OCI-LY7 (cell line): ENCODE measurements at regions not wholly inside any gene's neighbourhood (a gene's known extent, or its start where the extent isn't known, plus 50 kb on each side); places are given as distances from the start of the nearest gene placed in this dataset.

Experiments used
- BruUV-seq: library from RNA; stranded (reverse); fragments of 400-500 nt; replicated peaks from 2 replicates; lab custom pipeline; 2021; lab: Mats Ljungman, UMichigan
- CTCF ChIA-PET: fragments of 300-600 bp; sonication (Branson Sonifier 250); formaldehyde crosslinking; loops from one replicate; lab custom pipeline; 2022; ENCODE audit warnings: antibody characterized with exemption; ENCODE audit not compliant: unreplicated experiment; lab: Charles Lee
- POLR2A ChIA-PET: fragments of 300-600 bp; sonication (Branson Sonifier 250); formaldehyde crosslinking; loops from one replicate; lab custom pipeline; 2022; ENCODE audit warnings: antibody characterized with exemption; lab: Charles Lee
- DNase-seq: peaks from one replicate; pipeline ENCODE4 v3.0.0-alpha.2; 2015; ENCODE audit warnings: low spot score
- H2AFZ ChIP-seq: fragments of 200-600 bp; sonication (generic), shearing (Covaris generic); 2 replicates; pipeline ENCODE4 v1.6.1; 2014; ENCODE audit warnings: mild to moderate bottlenecking, antibody characterized with exemption, low read length, moderate library complexity
- H3K27ac ChIP-seq: fragments of 200-600 bp; sonication (generic); 2 replicates; pipeline ENCODE4 v1.5.1; 2014; ENCODE audit warnings: mixed run types, low read depth, mild to moderate bottlenecking, moderate library complexity, low read length, inconsistent platforms; ENCODE audit not compliant: poor library complexity, severe bottlenecking
- H3K36me3 ChIP-seq: fragments of 200-600 bp; sonication (generic); 2 replicates; pipeline ENCODE4 v1.6.1; 2014; ENCODE audit warnings: mild to moderate bottlenecking, antibody characterized with exemption, low read length, moderate library complexity, mixed read lengths; ENCODE audit not compliant: insufficient read depth
- H3K4me1 ChIP-seq: fragments of 200-600 bp; sonication (generic); 2 replicates; pipeline ENCODE4 v1.5.1; 2014; ENCODE audit warnings: mild to moderate bottlenecking, low read length; ENCODE audit not compliant: insufficient read depth, poor library complexity, severe bottlenecking
- H3K4me2 ChIP-seq: fragments of 200-600 bp; sonication (generic); 2 replicates; pipeline ENCODE4 v1.6.1; 2014; ENCODE audit warnings: mild to moderate bottlenecking, low read length
- H3K4me3 ChIP-seq: fragments of 200-600 bp; sonication (generic); 2 replicates; pipeline ENCODE4 v1.5.1; 2014; ENCODE audit warnings: mild to moderate bottlenecking, low read depth, low read length; ENCODE audit not compliant: poor library complexity, severe bottlenecking
- H3K79me2 ChIP-seq: fragments of 200-600 bp; sonication (generic); 2 replicates; pipeline ENCODE4 v1.6.1; 2016; ENCODE audit warnings: low read depth, mild to moderate bottlenecking, low read length, moderate library complexity, mixed read lengths; ENCODE audit not compliant: insufficient read depth
- H3K9me2 ChIP-seq: fragments of 200-600 bp; sonication (generic); 2 replicates; pipeline ENCODE4 v1.6.1; 2016; ENCODE audit warnings: mild to moderate bottlenecking, low read length, mixed read lengths; ENCODE audit not compliant: insufficient read depth
- H3K9me3 ChIP-seq: fragments of 200-600 bp; sonication (generic); 2 replicates; pipeline ENCODE4 v1.6.1; 2014; ENCODE audit warnings: mild to moderate bottlenecking, mixed run types, low read length, mixed read lengths
- H4K20me1 ChIP-seq: fragments of 200-600 bp; sonication (generic); 2 replicates; pipeline ENCODE4 v1.6.1; 2014; ENCODE audit warnings: mild to moderate bottlenecking, antibody characterized with exemption, low read length, moderate library complexity, mixed read lengths; ENCODE audit not compliant: insufficient read depth
- CTCF ChIP-seq: fragments of 200-600 bp; sonication (generic); conservative IDR thresholded peaks from 2 replicates; pipeline ENCODE4 v1.5.1; 2014; ENCODE audit warnings: mild to moderate bottlenecking, antibody characterized with exemption, low read length, moderate library complexity, mixed read lengths
- EZH2phosphoT487 ChIP-seq: fragments of 200-600 bp; sonication (generic); IDR thresholded peaks from 2 replicates; pipeline ENCODE4 v1.6.1; 2018; ENCODE audit warnings: low read depth, borderline replicate concordance, mild to moderate bottlenecking, mixed run types, antibody characterized with exemption, low read length, moderate library complexity, mixed read lengths
- intact Hi-C: fragments of 100-400 bp; cut with micrococcal nuclease; formaldehyde crosslinking; loops from one replicate; pipeline ENCODE4 v1.10.0; 2022; ENCODE audit not compliant: unreplicated experiment

- intact Hi-C loops = no loop called here
- no peak overlapping the region for H2AFZ ChIP-seq
- no peaks in the 10 kb centered on the region for H3K79me2 ChIP-seq
- ChIA-PET CTCF (no interaction called here), POLR2A (interaction anchor here (0.6 to 0.7 kb wide), 3 partner anchors 22 to 1916 kb away, joined by 3 to 5 read pairs (median 3); no protein-coding TSS in a partner anchor)
- no peak overlapping the region for H3K27ac ChIP-seq
- H3K4me3 ChIP-seq = no peak overlapping the region
- no peaks in the 10 kb centered on the region for H3K9me3 ChIP-seq
- no TSS peak for BruUV-seq
- DNase-seq = no peak
- no peaks in the 10 kb centered on the region for H3K36me3 ChIP-seq
- no peak overlapping the region for H3K4me2 ChIP-seq
- TF ChIP-seq CTCF = no peak
- TF ChIP-seq EZH2phosphoT487 = no peak
- no peaks in the 10 kb centered on the region for H4K20me1 ChIP-seq
- H3K9me2 ChIP-seq = no peaks in the 10 kb centered on the region
- H3K4me1 ChIP-seq = no peaks in the 10 kb centered on the region
These were observed 1034.1 kb downstream of the MCTP2 start for GRCh38 chr15:95265419-95265997.

GRCh38 chr15:95266451-95267061 lies 1035.2 kb downstream of the MCTP2 start:
- TF ChIP-seq EZH2phosphoT487 = no peak
- DNase-seq = no peak
- POLR2A ChIA-PET = interaction anchor here (0.7 to 1.3 kb wide), 3 partner anchors 14 to 180 kb away, joined by 3 read pairs; no protein-coding TSS in a partner anchor
- BruUV-seq = no TSS peak
- no peaks in the 10 kb centered on the region for H4K20me1 ChIP-seq
- H3K79me2 ChIP-seq = no peaks in the 10 kb centered on the region
- H3K36me3 ChIP-seq = no peaks in the 10 kb centered on the region
- H3K9me2 ChIP-seq = no peaks in the 10 kb centered on the region
- H3K4me3 ChIP-seq = no peak overlapping the region
- intact Hi-C loops = no loop called here
- H3K4me2 ChIP-seq = no peak overlapping the region
- CTCF ChIA-PET = no interaction called here
- H3K4me1 ChIP-seq = no peaks in the 10 kb centered on the region
- no peak overlapping the region for H3K27ac ChIP-seq
- H2AFZ ChIP-seq = no peak overlapping the region
- H3K9me3 ChIP-seq = no peaks in the 10 kb centered on the region

- Histone ChIP-seq H4K20me1 (no peaks in the 10 kb centered on the region), H3K4me3 (no peak overlapping the region), H3K9me3 (no peaks in the 10 kb centered on the region), H2AFZ (no peak overlapping the region), H3K36me3 (no peaks in the 10 kb centered on the region), H3K27ac (no peak overlapping the region), H3K79me2 (no peaks in the 10 kb centered on the region), H3K4me1 (no peaks in the 10 kb centered on the region), H3K9me2 (no peaks in the 10 kb centered on the region), H3K4me2 (no peak overlapping the region)
- BruUV-seq = no TSS peak
- DNase-seq = no peak
- no peak for TF ChIP-seq CTCF
- no peak for TF ChIP-seq EZH2phosphoT487
- ChIA-PET CTCF (no interaction called here), POLR2A (interaction anchor here (1.2 to 1.3 kb wide), 2 partner anchors 13 to 18 kb away, joined by 3 read pairs; no protein-coding TSS in a partner anchor)
- intact Hi-C loops = no loop called here
These were observed 1036.1 kb downstream of the MCTP2 start for GRCh38 chr15:95267481-95267880.
